Upper lobe of right lung (tissue), 1 donor: ENCODE measurements at regions not wholly inside any gene's neighbourhood (a gene's known extent, or its start where the extent isn't known, plus 50 kb on each side); places are given as distances from the start of the nearest gene placed in this dataset.

Experiments
- ATAC-seq: fragments of 200-7000 bp; cut with Tn5 transposase; one replicate; pipeline ENCODE4 v1.9.1; 2020; ENCODE audit warnings: mild to moderate bottlenecking, moderate library complexity
- DNase-seq: peaks from one replicate; pipeline ENCODE4 v3.0.0-alpha.2; 2020
- H3K27ac ChIP-seq: fragments of 200-600 bp; one replicate; pipeline ENCODE4 v1.8.0; 2022
- H3K27me3 ChIP-seq: fragments of 200-600 bp; one replicate; pipeline ENCODE4 v1.8.0; 2022; ENCODE audit warnings: mild to moderate bottlenecking
- H3K36me3 ChIP-seq: fragments of 200-600 bp; one replicate; pipeline ENCODE4 v1.8.0; 2022
- H3K4me1 ChIP-seq: fragments of 200-600 bp; one replicate; pipeline ENCODE4 v1.8.0; 2022
- H3K4me3 ChIP-seq: fragments of 200-600 bp; one replicate; pipeline ENCODE4 v1.8.0; 2022; ENCODE audit warnings: mild to moderate bottlenecking
- H3K9me3 ChIP-seq: fragments of 200-600 bp; one replicate; pipeline ENCODE4 v1.8.0; 2022
- CTCF ChIP-seq: fragments of 200-600 bp; IDR thresholded peaks from one replicate; pipeline ENCODE4 v1.8.0; 2022; ENCODE audit warnings: antibody characterized with exemption
- intact Hi-C: fragments of 100-400 bp; cut with DNase I; formaldehyde crosslinking; loops from one replicate; pipeline ENCODE4 v1.11.0; 2022
- donor health status: DM: no; HTN: yes; CAD: no; lungs with severe emphysema.

- Histone ChIP-seq H3K27ac (no peak overlapping the region), H3K27me3 (no peaks in the 10 kb centered on the region), H3K9me3 (no peaks in the 10 kb centered on the region), H3K4me1 (no peaks in the 10 kb centered on the region), H3K4me3 (no peak overlapping the region), H3K36me3 (no peaks in the 10 kb centered on the region)
- intact Hi-C loops: no loop called here
- DNase-seq (no peak), ATAC-seq (no peak)
- TF ChIP-seq CTCF: no peak
These were observed 192.0 kb upstream of the HS3ST5 start for GRCh38 chr6:114534813-114535212.

GRCh38 chr6:114524081-114524480 lies 181.3 kb upstream of the HS3ST5 start:
- H3K4me1 ChIP-seq: no peaks in the 10 kb centered on the region
- no peaks in the 10 kb centered on the region for H3K36me3 ChIP-seq
- DNase-seq (no peak), ATAC-seq (no peak)
- no peak for TF ChIP-seq CTCF
- no peaks in the 10 kb centered on the region for H3K9me3 ChIP-seq
- intact Hi-C loops: no loop called here
- H3K27ac ChIP-seq: no peak overlapping the region
- no peak overlapping the region for H3K4me3 ChIP-seq
- H3K27me3 ChIP-seq: no peaks in the 10 kb centered on the region

GRCh38 chr6:114523508-114523907 lies 180.7 kb upstream of the HS3ST5 start:
- ATAC-seq (no peak), DNase-seq (no peak)
- Histone ChIP-seq H3K27ac (no peak overlapping the region), H3K4me3 (no peak overlapping the region), H3K4me1 (no peaks in the 10 kb centered on the region), H3K27me3 (no peaks in the 10 kb centered on the region), H3K36me3 (no peaks in the 10 kb centered on the region), H3K9me3 (no peaks in the 10 kb centered on the region)
- intact Hi-C loops: no loop called here
- TF ChIP-seq CTCF: no peak

- DNase-seq: no peak
- Histone ChIP-seq H3K27ac (no peak overlapping the region), H3K9me3 (no peaks in the 10 kb centered on the region), H3K4me1 (no peaks in the 10 kb centered on the region), H3K4me3 (no peak overlapping the region), H3K27me3 (no peaks in the 10 kb centered on the region), H3K36me3 (no peaks in the 10 kb centered on the region)
- intact Hi-C loops: no loop called here
- TF ChIP-seq CTCF: no peak
- ATAC-seq: no peak
These were observed 179.1 kb upstream of the HS3ST5 start for GRCh38 chr6:114521926-114522325.

- no peaks in the 10 kb centered on the region for H3K9me3 ChIP-seq
- intact Hi-C loops: no loop called here
- ATAC-seq: no peak
- no peak for DNase-seq
- H3K27ac ChIP-seq: no peak overlapping the region
- TF ChIP-seq CTCF: no peak
- H3K36me3 ChIP-seq: no peaks in the 10 kb centered on the region
- no peaks in the 10 kb centered on the region for H3K27me3 ChIP-seq
- no peak overlapping the region for H3K4me3 ChIP-seq
- H3K4me1 ChIP-seq: no peaks in the 10 kb centered on the region
These were observed 178.2 kb upstream of the HS3ST5 start for GRCh38 chr6:114520976-114521375.

- intact Hi-C loops: no loop called here
- ATAC-seq: no peak
These were observed 171.3 kb upstream of the HS3ST5 start for GRCh38 chr6:114514170-114514569.

More at GRCh38 chr6:114514170-114514569, 171.3 kb upstream of the HS3ST5 start:
- no peak overlapping the region for H3K4me3 ChIP-seq
- no peak for DNase-seq
- no peak overlapping the region for H3K27ac ChIP-seq
- H3K36me3 ChIP-seq: no peaks in the 10 kb centered on the region
- no peaks in the 10 kb centered on the region for H3K27me3 ChIP-seq
- H3K9me3 ChIP-seq: no peaks in the 10 kb centered on the region
- no peak for TF ChIP-seq CTCF
- H3K4me1 ChIP-seq: no peaks in the 10 kb centered on the region
